Activated CD4-positive, alpha-beta T cell treated with anti-CD3 and anti-CD28 coated beads, Interleukin-2, amount 10 ng/mL, durations not matched to agents 24 days and 14 days (primary cell): ENCODE measurements at regions not wholly inside any gene's neighbourhood (a gene's known extent, or its start where the extent isn't known, plus 50 kb on each side); places are given as distances from the start of the nearest gene placed in this dataset.

ENCODE experiments used
- DNase-seq: peaks from one replicate; pipeline ENCODE4 v3.0.0; 2022
- H3K27ac Mint-ChIP-seq: one replicate; pipeline ENCODE4 v1.8.0; 2022; ENCODE audit warnings: mild to moderate bottlenecking, mixed read lengths
- H3K27me3 Mint-ChIP-seq: one replicate; pipeline ENCODE4 v1.8.0; 2022; ENCODE audit warnings: mixed read lengths
- H3K36me3 Mint-ChIP-seq: one replicate; pipeline ENCODE4 v1.8.0; 2022; ENCODE audit warnings: low read depth, mild to moderate bottlenecking, mixed read lengths
- H3K4me1 Mint-ChIP-seq: one replicate; pipeline ENCODE4 v1.8.0; 2021; ENCODE audit warnings: mixed read lengths
- H3K4me3 Mint-ChIP-seq: one replicate; pipeline ENCODE4 v1.8.0; 2022; ENCODE audit warnings: mild to moderate bottlenecking, moderate library complexity, mixed read lengths
- H3K9me3 Mint-ChIP-seq: one replicate; pipeline ENCODE4 v1.8.0; 2021; ENCODE audit warnings: mixed read lengths
- intact Hi-C: fragments of 100-400 bp; cut with micrococcal nuclease; formaldehyde crosslinking; loops from one replicate; pipeline ENCODE4 v1.15.1; 2023

DNA sequence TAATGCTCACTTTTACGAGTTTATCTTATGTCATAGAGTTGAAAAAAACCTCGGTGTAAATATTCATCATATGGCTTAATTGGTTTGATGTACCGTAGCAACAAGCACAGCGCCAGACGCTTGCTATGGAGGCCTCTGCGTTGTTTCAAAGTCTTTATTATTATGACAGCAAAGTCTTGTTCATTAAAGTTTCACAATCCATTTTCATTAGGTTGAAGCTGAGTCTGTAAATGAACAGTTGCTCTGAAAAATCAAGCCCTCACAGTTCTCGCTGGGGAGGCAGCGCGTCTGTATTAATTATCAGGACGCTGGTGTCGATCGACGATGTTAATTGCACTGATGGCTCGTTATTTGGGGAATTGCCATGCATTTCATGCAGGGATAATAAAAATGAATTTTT, 185.6 kb downstream of the INSC start:
- intact Hi-C loops: no loop called here
- Mint-ChIP-seq H3K36me3 (no peaks in the 10 kb centered on the region), H3K27me3 (peaks cover 2% of the 10 kb centered on the region), H3K4me3 (no peak overlapping the region), H3K27ac (no peak overlapping the region), H3K4me1 (no peaks in the 10 kb centered on the region), H3K9me3 (no peaks in the 10 kb centered on the region)
- no peak for DNase-seq

DNA sequence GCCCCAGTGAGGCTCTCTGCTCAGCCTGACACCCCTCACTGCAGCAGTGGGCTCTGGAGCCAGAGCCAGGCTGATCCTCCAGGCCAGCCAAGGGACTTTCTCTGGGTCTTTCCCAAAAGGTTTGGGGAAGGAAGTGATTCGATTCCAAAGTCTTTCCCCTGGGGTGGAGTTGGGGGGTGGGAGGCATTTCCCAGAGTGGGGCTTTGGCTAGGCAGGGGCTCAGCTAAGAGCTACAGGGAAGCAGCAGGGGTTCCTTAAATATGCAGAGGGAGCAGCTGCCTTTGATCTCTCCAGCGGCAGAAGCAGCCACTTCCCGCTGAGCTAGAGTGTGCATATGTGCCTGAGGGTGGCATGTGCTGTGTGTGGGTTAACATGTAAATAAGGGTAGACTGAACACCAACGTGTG, 192.9 kb downstream of the INSC start:
- no peaks in the 10 kb centered on the region for H3K9me3 Mint-ChIP-seq
- no peak overlapping the region for H3K27ac Mint-ChIP-seq
- no peaks in the 10 kb centered on the region for H3K36me3 Mint-ChIP-seq
- peaks cover 2% of the 10 kb centered on the region for H3K27me3 Mint-ChIP-seq
- no peak for DNase-seq
- intact Hi-C loops: no loop called here
- H3K4me3 Mint-ChIP-seq: no peak overlapping the region
- no peaks in the 10 kb centered on the region for H3K4me1 Mint-ChIP-seq

DNA sequence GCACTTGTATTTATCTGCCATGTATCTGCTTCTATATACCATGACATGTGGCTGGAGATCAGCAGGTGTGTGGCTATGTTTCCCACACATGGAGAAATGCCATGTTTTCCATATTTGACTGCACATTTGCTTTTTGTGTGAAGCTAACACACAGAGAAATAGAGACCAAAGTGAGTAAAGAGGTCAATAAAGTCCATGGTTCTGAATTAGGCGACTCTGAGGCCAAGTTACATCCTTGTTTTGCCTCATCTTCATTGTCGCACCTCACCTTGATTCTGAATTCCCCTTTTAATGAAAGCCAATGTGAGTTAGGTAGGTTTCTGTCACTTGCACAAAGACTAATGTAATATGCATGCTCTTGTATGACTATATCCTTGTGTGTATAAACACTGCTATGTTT, 194.1 kb downstream of the INSC start:
- Mint-ChIP-seq H3K36me3 (no peaks in the 10 kb centered on the region), H3K4me1 (no peaks in the 10 kb centered on the region), H3K4me3 (no peak overlapping the region), H3K27ac (no peak overlapping the region), H3K9me3 (no peaks in the 10 kb centered on the region), H3K27me3 (peaks cover 2% of the 10 kb centered on the region)
- intact Hi-C loops: no loop called here
- no peak for DNase-seq

DNA sequence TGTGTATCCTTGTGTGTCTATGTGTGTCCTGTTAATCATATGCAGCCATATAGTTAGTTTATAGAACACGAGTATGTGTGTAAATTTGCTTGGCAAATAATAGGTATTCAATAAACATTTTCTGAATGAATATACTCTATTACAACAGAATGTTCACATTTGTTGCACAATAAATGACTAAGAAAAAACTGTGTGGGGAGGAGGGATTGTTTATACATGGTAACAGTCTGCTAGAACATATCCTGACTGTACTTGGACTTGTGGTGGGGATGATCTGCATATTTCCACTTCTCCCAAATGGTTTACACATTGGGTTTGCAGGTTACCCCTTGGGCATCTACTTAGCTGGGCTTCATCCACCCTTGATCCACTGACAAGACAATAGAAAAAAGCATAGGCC, 194.6 kb downstream of the INSC start:
- Mint-ChIP-seq H3K27me3 (peaks cover 2% of the 10 kb centered on the region), H3K9me3 (no peaks in the 10 kb centered on the region), H3K4me1 (no peaks in the 10 kb centered on the region), H3K4me3 (no peak overlapping the region), H3K36me3 (no peaks in the 10 kb centered on the region), H3K27ac (no peak overlapping the region)
- intact Hi-C loops: no loop called here
- DNase-seq: no peak

DNA sequence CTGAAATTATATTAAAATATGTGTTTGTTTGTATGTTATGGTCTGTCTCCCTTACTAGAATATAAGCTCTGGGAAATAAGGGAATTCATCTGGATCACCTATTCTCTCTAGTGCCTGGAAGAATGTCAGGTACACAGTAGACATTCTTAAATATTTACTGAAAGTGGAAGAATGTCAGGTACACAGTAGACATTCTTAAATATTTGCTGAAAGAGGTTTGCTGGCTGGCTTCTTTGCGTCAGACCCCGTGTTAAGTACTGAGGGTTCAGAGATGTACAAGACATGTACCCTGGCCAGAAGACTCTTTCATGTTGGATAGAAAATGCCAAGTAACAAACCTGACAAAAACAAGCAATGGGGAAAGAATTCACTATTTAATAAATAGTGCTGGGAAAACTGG, 199.1 kb downstream of the INSC start:
- intact Hi-C loops: no loop called here

DNA sequence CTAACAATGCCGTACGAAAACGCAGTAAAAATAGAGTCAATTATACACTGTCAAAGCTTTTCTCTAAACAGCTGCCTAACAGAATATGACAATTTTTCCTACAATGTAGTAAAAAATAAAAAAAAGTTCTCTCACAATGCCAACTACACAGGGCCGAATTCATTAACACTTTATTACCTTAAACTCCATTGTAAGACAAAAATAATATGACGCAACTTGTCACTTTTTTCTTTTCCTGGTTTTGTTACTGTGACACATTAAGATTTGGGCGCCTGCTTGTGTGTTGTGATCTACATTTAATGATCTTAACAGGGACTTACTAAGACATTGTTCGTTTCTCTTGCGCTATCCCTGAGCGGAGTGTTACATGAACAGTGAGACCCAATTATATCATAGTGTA, 204.1 kb downstream of the INSC start:
- Mint-ChIP-seq H3K4me1 (no peaks in the 10 kb centered on the region), H3K9me3 (peaks cover 4% of the 10 kb centered on the region)

More for the DNA sequence above, 199.1 kb downstream of the INSC start:
- H3K27me3 Mint-ChIP-seq: no peaks in the 10 kb centered on the region
- peaks cover 4% of the 10 kb centered on the region for H3K9me3 Mint-ChIP-seq
- H3K27ac Mint-ChIP-seq: no peak overlapping the region
- H3K4me3 Mint-ChIP-seq: no peak overlapping the region
- no peak for DNase-seq
- H3K4me1 Mint-ChIP-seq: no peaks in the 10 kb centered on the region
- no peaks in the 10 kb centered on the region for H3K36me3 Mint-ChIP-seq

DNA sequence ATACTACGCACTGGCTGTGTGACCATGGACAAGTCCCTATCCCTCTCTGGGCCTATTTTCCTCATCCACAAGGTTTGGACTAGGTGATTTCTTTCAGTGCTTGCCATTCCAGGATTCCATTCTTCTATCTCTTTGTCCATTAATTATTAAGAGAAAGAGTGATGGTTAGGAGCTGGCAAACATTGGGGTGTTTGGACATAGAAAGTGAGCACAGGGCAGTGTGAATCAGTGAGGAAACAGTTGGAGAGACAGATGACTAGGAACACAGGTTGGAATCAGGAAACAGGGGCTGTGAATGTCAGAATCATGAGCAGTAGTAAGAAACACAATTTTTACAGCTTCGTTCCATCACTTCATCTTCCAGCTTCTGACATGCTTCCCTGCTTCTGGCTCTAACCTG, 211.8 kb downstream of the INSC start:
- Mint-ChIP-seq H3K27me3 (peaks cover 4% of the 10 kb centered on the region), H3K4me1 (no peaks in the 10 kb centered on the region), H3K36me3 (no peaks in the 10 kb centered on the region), H3K4me3 (no peak overlapping the region), H3K9me3 (no peaks in the 10 kb centered on the region), H3K27ac (no peak overlapping the region)
- DNase-seq: no peak
- intact Hi-C loops: no loop called here

More for the DNA sequence above, 204.1 kb downstream of the INSC start:
- intact Hi-C loops: no loop called here
- Mint-ChIP-seq H3K27me3 (peaks cover 4% of the 10 kb centered on the region), H3K4me3 (no peak overlapping the region), H3K36me3 (no peaks in the 10 kb centered on the region), H3K27ac (no peak overlapping the region)
- no peak for DNase-seq

DNA sequence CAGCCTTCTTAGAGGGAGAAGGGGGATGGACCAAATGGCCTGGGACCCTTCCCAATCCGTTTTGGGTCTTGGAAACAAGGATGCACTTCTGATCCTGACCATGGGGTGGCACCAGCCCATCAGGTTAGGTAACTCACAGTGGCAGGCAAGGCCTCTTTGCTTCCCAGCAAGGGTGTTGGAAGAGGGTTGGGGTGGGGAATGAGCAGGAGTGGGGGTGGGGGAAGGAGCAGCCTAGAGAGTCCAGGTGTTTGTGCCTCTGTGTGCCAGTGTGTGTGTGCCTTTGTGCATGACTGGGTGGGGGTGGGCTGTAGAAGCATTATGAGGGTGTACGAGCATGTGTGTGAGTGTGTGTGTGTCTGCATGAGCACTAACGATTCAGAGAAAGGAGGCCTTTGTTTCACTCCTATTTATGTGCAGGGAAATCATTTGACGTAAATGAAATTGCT, 213.1 kb downstream of the INSC start:
- Mint-ChIP-seq H3K4me3 (no peak overlapping the region), H3K9me3 (no peaks in the 10 kb centered on the region), H3K27me3 (no peaks in the 10 kb centered on the region), H3K27ac (no peak overlapping the region), H3K36me3 (no peaks in the 10 kb centered on the region), H3K4me1 (no peaks in the 10 kb centered on the region)
- DNase-seq: peak; percentile 61
- intact Hi-C loops: no loop called here

DNA sequence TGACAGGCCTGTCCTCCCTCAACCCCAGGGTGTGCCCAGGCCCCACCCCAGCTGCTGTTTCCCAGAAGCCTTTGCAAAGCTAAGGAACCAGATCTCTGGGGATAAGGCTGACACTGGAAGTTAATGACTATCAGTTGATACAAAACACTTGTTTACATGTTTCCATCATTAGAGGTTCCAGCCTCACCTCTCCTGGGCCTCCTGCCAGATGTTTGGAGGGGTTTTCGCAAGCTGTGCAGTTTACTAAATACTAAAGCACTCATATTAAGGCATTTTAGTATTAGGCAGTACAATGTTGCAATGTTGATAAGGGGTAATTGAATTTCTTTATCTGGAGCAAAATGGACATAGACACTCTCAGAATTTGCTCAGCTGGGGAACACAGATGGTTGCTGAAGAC, 218.7 kb downstream of the INSC start:
- DNase-seq: no peak
- intact Hi-C loops: no loop called here
- no peaks in the 10 kb centered on the region for H3K36me3 Mint-ChIP-seq
- H3K9me3 Mint-ChIP-seq: no peaks in the 10 kb centered on the region
- no peaks in the 10 kb centered on the region for H3K27me3 Mint-ChIP-seq
- no peak overlapping the region for H3K27ac Mint-ChIP-seq
- H3K4me3 Mint-ChIP-seq: no peak overlapping the region
- no peaks in the 10 kb centered on the region for H3K4me1 Mint-ChIP-seq

DNA sequence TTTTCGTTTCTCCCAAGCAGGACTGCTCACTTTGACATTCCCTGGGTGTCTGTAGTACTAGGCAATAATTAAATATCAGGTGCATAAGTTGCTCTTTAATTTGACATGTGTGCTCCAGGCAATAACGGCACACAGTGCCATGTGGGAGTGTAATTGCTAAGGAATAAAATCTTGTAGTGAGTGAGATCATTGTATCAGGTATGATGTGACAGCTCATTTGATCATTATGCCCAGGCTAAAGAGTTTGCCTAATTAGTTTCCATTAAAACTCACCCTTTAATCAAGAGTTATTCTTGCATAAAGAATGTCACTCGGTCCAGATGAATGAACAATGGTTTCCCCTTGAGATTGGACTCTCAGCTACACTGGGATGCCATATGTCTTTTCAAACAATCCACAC, 220.0 kb downstream of the INSC start:
- H3K9me3 Mint-ChIP-seq: no peaks in the 10 kb centered on the region

DNA sequence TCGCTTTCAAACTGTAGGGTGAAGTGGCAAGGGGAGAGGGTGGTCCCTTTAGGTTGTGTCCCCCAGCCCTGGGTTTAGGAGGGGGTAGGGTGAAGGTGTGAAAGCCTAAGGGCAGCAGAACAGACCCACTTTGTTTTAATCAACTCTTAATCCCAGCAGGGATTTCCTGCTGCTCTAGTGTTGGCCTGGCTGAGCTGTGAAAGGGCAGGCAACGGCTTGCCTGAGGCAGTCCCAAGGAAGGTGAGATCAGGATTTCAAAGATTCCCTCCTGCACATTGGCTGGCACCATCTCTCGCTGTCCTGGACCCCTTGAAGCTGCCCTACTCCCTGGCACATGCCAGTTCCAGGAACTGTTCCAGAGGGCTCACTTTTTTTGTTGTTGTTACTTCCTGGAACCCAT, 221.3 kb downstream of the INSC start:
- DNase-seq: no peak
- H3K27me3 Mint-ChIP-seq: peaks cover 2% of the 10 kb centered on the region
- intact Hi-C loops: no loop called here
- no peaks in the 10 kb centered on the region for H3K9me3 Mint-ChIP-seq
- no peaks in the 10 kb centered on the region for H3K36me3 Mint-ChIP-seq
- no peak overlapping the region for H3K27ac Mint-ChIP-seq
- H3K4me3 Mint-ChIP-seq: no peak overlapping the region
- H3K4me1 Mint-ChIP-seq: no peaks in the 10 kb centered on the region

More for the DNA sequence above, 220.0 kb downstream of the INSC start:
- Mint-ChIP-seq H3K4me3 (no peak overlapping the region), H3K27me3 (peaks cover 2% of the 10 kb centered on the region), H3K4me1 (no peaks in the 10 kb centered on the region), H3K36me3 (no peaks in the 10 kb centered on the region), H3K27ac (no peak overlapping the region)
- no peak for DNase-seq
- intact Hi-C loops: no loop called here

DNA sequence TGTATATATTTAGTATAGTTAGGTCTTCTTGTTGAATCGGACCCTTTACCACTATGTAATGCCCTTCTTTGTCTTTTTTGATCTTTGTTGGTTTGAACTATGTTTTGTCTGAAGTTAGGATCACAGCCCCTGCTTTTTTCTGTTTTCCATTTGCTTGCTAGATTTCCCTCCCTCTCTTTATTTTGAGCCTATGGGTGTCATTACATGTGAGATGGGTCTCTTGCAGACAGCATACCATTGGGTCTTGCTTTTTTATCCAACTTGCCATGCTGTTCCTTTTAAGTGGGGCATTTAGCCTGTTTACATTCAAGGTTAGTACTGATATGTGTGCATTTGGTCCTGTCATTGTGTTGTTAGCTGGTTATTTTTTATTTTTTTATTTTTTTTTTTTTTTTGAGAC, 224.6 kb downstream of the INSC start:
- Mint-ChIP-seq H3K27ac (no peak overlapping the region), H3K9me3 (no peaks in the 10 kb centered on the region), H3K27me3 (peaks cover 2% of the 10 kb centered on the region), H3K4me1 (no peaks in the 10 kb centered on the region), H3K36me3 (no peaks in the 10 kb centered on the region), H3K4me3 (no peak overlapping the region)
- DNase-seq: no peak
- intact Hi-C loops: no loop called here

DNA sequence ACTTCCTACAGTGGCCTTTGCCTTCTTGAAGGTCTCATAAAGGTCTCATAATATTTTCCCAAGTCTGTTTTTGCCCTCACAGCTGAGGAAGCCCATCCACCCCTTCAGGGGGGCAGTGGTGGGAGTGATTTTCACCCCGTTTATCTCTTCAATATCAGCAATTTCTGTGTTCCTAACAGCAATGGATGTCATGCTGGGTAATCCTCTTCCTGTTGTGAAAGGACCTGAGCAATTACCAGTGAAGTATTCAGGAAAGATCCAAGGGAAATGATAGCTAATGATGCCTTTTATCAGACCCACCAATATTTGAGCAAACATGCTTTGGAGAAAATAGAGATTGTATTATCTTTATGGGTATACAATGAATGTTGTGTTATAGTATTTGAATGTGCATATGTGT, 226.9 kb downstream of the INSC start:
- no peaks in the 10 kb centered on the region for H3K4me1 Mint-ChIP-seq
- H3K36me3 Mint-ChIP-seq: no peaks in the 10 kb centered on the region
- intact Hi-C loops: no loop called here
- peaks cover 3% of the 10 kb centered on the region for H3K27me3 Mint-ChIP-seq
- no peak overlapping the region for H3K27ac Mint-ChIP-seq
- no peak overlapping the region for H3K4me3 Mint-ChIP-seq
- DNase-seq: no peak
- H3K9me3 Mint-ChIP-seq: no peaks in the 10 kb centered on the region

DNA sequence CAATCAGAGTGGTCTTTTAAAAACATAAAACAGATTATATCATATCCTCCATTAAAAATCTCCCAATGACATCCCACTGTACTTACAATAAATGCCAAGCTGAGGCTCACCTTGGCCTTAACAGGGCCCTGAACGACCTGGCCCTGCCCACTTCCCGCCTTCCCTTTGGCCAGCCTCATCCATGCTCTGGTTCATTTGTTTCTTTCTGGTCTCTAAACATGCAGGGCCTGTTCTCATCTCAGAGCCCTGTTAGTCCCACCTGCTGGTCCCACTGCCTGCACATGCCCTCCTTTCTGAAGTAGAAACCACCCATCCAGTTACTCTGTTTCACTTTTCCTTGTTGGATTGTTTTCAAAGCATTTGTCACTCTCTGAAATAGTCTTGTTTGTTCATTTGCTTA, 227.4 kb downstream of the INSC start:
- Mint-ChIP-seq H3K27me3 (peaks cover 3% of the 10 kb centered on the region), H3K9me3 (no peaks in the 10 kb centered on the region), H3K4me1 (no peaks in the 10 kb centered on the region), H3K27ac (no peak overlapping the region), H3K36me3 (no peaks in the 10 kb centered on the region), H3K4me3 (no peak overlapping the region)
- no peak for DNase-seq
- intact Hi-C loops: no loop called here

DNA sequence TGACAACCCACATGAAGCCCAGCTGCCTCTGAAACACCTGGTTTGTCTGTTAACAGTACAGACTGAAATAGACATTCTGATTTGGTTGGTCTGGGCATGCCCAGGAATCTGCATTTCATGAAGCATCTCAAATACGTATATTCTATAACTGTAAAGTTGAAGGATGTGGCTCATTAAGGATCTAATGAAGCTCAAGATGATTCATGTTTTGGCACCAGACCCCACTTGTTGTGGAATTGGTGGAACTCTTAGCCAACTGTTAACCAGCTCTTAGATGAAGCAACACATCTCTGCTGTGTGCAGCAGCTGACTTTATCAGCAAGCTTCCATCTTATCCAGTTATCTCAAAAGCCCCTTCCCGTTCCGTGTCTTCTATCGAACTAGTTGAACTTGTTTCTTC, 232.2 kb downstream of the INSC start:
- Mint-ChIP-seq H3K36me3 (no peaks in the 10 kb centered on the region), H3K27ac (no peak overlapping the region), H3K4me1 (no peaks in the 10 kb centered on the region), H3K4me3 (no peak overlapping the region), H3K9me3 (no peaks in the 10 kb centered on the region), H3K27me3 (peaks cover 1% of the 10 kb centered on the region)
- DNase-seq: no peak
- intact Hi-C loops: no loop called here
